ENCODE measurements at regions not wholly inside any gene's neighbourhood (a gene's known extent, or its start where the extent isn't known, plus 50 kb on each side); places are given as distances from the start of the nearest gene placed in this dataset.
"Not testable (repeated sequence)": the region's sequence is repeated elsewhere in the genome, so short reads cannot be mapped to it uniquely, and the experiment has no call there.

DNA sequence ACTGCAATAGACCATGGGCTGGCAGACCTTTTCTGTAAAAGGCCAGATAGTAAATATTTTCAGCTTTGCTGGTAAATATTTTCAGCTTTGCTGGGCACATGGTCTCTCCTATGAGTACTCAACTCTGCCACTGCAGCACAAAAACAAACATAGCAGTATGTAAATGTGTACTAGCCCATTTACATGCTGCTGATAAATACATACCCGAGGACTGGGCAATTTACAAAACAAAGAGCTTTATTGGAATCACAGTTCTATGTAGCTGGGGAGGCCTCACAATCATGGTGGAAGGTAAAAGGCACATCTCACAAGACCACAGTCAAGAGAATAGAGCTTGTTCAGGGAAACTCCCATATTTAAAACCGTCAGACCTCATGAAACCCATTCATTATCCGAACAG lies 793.0 kb downstream of the EDEM1 start:
- H3K27ac Mint-ChIP-seq, result no peak overlapping the region
- no peaks in the 10 kb centered on the region for H3K4me1 Mint-ChIP-seq
- H3K36me3 Mint-ChIP-seq, result no peaks in the 10 kb centered on the region
- peaks cover 2% of the 10 kb centered on the region for H3K27me3 Mint-ChIP-seq
- no peak overlapping the region for H3K4me3 Mint-ChIP-seq
- H3K9me3 Mint-ChIP-seq, result peaks cover 6% of the 10 kb centered on the region

- peaks cover 7% of the 10 kb centered on the region for H3K9me3 Mint-ChIP-seq
- no peaks in the 10 kb centered on the region for H3K4me1 Mint-ChIP-seq
- no peak overlapping the region for H3K4me3 Mint-ChIP-seq
- no peak overlapping the region for H3K27ac Mint-ChIP-seq
- H3K27me3 Mint-ChIP-seq, result no peaks in the 10 kb centered on the region
- no peaks in the 10 kb centered on the region for H3K36me3 Mint-ChIP-seq
These were observed 807.1 kb downstream of the EDEM1 start for GRCh38 chr3:5994651-5995050.

DNA sequence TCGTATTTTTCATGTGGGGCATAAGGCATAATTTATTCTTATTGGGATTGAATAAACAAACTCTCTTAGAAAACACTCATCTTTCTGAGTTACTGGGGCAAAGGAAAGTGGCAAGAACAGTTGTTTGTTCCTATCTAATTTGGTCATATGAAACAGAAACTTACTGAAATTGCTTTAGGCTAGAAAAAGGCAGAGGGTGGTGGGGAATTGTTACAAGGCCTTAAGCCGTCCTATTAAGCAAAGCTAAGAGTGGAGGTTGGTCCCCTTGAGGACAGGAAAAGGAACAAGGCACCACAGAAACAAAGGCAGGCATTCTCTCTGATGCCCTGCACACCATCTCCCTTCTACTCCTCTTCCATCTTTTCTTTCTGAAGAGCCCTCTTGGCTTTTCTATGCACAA lies 830.9 kb downstream of the EDEM1 start:
- no peak overlapping the region for H3K27ac Mint-ChIP-seq

DNA sequence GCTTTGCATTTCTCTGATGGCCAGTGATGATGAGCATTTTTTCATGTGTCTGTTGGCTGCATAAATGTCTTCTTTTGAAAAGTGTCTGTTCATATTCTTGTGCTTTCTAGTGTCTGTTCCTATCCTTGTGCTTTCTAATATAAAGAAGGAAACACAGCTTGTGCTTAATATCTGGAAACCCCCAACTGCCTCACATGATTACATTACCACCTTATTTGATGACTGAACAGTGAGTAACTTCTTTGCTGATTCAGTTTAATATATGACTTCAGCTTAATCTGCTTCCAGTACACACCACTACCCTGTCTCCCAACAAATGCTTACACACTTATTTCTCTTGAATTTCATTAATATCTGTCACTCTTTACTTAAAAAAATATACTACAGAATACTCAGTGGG lies 835.1 kb downstream of the EDEM1 start:
- no peak overlapping the region for H3K4me3 Mint-ChIP-seq
- peaks cover 4% of the 10 kb centered on the region for H3K9me3 Mint-ChIP-seq
- no peaks in the 10 kb centered on the region for H3K4me1 Mint-ChIP-seq
- no peaks in the 10 kb centered on the region for H3K36me3 Mint-ChIP-seq
- no peak overlapping the region for H3K27ac Mint-ChIP-seq
- no peaks in the 10 kb centered on the region for H3K27me3 Mint-ChIP-seq

More for the DNA sequence above, 830.9 kb downstream of the EDEM1 start:
- Mint-ChIP-seq H3K4me3 (no peak overlapping the region), H3K36me3 (no peaks in the 10 kb centered on the region), H3K27me3 (no peaks in the 10 kb centered on the region), H3K4me1 (no peaks in the 10 kb centered on the region), H3K9me3 (peaks cover 9% of the 10 kb centered on the region)

GRCh38 chr3:6025032-6025431 lies 835.9 kb upstream of the GRM7 start:
- Mint-ChIP-seq H3K27me3 (no peaks in the 10 kb centered on the region), H3K27ac (no peak overlapping the region), H3K9me3 (peaks cover 6% of the 10 kb centered on the region), H3K4me3 (no peak overlapping the region), H3K36me3 (no peaks in the 10 kb centered on the region), H3K4me1 (no peaks in the 10 kb centered on the region)

DNA sequence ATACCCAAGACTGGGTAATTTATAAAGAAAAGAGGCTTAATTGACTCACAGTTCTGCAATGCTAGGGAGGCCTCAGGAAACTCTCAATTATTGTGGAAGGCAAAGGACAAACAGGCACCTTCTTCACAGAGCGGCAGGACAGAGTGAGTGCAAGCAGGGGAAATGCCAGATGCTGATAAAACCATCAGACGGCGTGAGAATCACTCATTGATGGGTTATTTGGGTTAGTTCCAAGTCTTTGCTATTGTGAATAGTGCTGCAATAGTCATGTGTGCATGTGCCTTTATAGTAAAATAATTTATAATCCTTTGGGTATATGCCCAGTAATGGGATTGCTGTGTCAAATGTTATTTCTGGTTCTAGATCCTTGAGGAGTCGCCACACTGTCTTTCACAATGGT lies 830.3 kb upstream of the GRM7 start:
- peaks cover 14% of the 10 kb centered on the region for H3K9me3 Mint-ChIP-seq
- not testable (repeated sequence) for H3K4me3 Mint-ChIP-seq, H3K27me3 Mint-ChIP-seq, H3K36me3 Mint-ChIP-seq, H3K4me1 Mint-ChIP-seq, H3K27ac Mint-ChIP-seq

DNA sequence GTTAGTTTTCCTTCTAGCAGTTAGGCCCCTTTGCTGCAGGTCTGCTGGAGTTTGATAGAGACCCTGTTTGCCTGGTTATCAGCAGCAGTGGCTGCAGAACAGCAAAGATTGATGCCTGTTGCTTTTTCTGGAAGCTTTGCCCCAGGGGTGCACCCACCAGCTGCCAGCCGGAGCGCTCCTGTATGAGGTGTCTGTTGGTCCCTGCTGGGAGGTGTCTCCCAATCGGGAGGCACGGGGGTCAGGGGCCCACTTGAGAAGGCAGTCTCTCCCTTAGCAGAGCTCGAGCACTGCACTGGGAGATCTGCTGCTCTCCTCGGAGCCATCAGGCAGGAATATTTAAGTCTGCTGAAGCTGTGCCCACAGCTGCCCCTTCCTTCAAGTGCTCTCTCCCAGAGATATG lies 825.3 kb upstream of the GRM7 start:
- H3K4me3 Mint-ChIP-seq, result no peak overlapping the region
- peaks cover 1% of the 10 kb centered on the region for H3K27me3 Mint-ChIP-seq
- H3K4me1 Mint-ChIP-seq, result no peaks in the 10 kb centered on the region
- peaks cover 8% of the 10 kb centered on the region for H3K9me3 Mint-ChIP-seq
- no peaks in the 10 kb centered on the region for H3K36me3 Mint-ChIP-seq
- H3K27ac Mint-ChIP-seq, result no peak overlapping the region

- Mint-ChIP-seq H3K4me1 (no peaks in the 10 kb centered on the region), H3K36me3 (no peaks in the 10 kb centered on the region), H3K9me3 (no peaks in the 10 kb centered on the region), H3K4me3 (no peak overlapping the region), H3K27me3 (peaks cover 1% of the 10 kb centered on the region), H3K27ac (no peak overlapping the region)
These were observed 820.9 kb upstream of the GRM7 start for GRCh38 chr3:6039971-6040370.

DNA sequence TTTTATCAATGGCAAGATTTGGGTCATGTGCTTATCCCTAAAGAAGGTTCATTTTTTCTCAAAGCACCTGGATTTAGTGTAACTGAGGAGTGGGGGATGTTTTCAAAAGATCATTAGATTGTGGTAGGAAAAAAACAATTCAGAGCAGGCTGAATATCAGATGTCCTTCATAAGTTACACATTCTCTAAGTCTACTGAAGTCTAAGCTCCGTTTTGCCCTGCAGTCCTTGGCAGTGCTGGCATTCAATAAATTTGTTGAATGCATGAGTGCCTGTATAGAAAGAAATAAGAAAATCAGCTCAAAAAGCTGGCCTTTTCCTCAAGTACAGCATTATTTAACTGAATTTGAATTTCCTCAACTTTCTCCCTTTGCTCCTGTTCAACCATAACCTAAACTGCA lies 819.0 kb upstream of the GRM7 start:
- peaks cover 2% of the 10 kb centered on the region for H3K36me3 Mint-ChIP-seq
- H3K9me3 Mint-ChIP-seq, result peaks cover 3% of the 10 kb centered on the region
- H3K4me3 Mint-ChIP-seq, result no peak overlapping the region
- no peak overlapping the region for H3K27ac Mint-ChIP-seq
- no peaks in the 10 kb centered on the region for H3K4me1 Mint-ChIP-seq
- peaks cover 1% of the 10 kb centered on the region for H3K27me3 Mint-ChIP-seq

GRCh38 chr3:6047016-6047415 lies 813.9 kb upstream of the GRM7 start:
- no peaks in the 10 kb centered on the region for H3K4me1 Mint-ChIP-seq
- peaks cover 9% of the 10 kb centered on the region for H3K9me3 Mint-ChIP-seq
- peaks cover 3% of the 10 kb centered on the region for H3K36me3 Mint-ChIP-seq
- H3K4me3 Mint-ChIP-seq, result no peak overlapping the region
- no peaks in the 10 kb centered on the region for H3K27me3 Mint-ChIP-seq
- no peak overlapping the region for H3K27ac Mint-ChIP-seq

- no peaks in the 10 kb centered on the region for H3K4me1 Mint-ChIP-seq
- no peak overlapping the region for H3K27ac Mint-ChIP-seq
- no peak overlapping the region for H3K4me3 Mint-ChIP-seq
- no peaks in the 10 kb centered on the region for H3K36me3 Mint-ChIP-seq
- no peaks in the 10 kb centered on the region for H3K27me3 Mint-ChIP-seq
- H3K9me3 Mint-ChIP-seq, result no peaks in the 10 kb centered on the region
These were observed 800.7 kb upstream of the GRM7 start for GRCh38 chr3:6060251-6060650.

GRCh38 chr3:6062261-6063187 lies 798.4 kb upstream of the GRM7 start:
- Mint-ChIP-seq H3K27ac (no peak overlapping the region), H3K9me3 (no peaks in the 10 kb centered on the region), H3K4me3 (no peak overlapping the region), H3K27me3 (no peaks in the 10 kb centered on the region), H3K4me1 (no peaks in the 10 kb centered on the region), H3K36me3 (no peaks in the 10 kb centered on the region)

GRCh38 chr3:6066397-6066796 lies 794.5 kb upstream of the GRM7 start:
- no peak overlapping the region for H3K4me3 Mint-ChIP-seq
- no peaks in the 10 kb centered on the region for H3K9me3 Mint-ChIP-seq
- H3K4me1 Mint-ChIP-seq, result no peaks in the 10 kb centered on the region
- H3K27me3 Mint-ChIP-seq, result no peaks in the 10 kb centered on the region
- H3K27ac Mint-ChIP-seq, result no peak overlapping the region
- no peaks in the 10 kb centered on the region for H3K36me3 Mint-ChIP-seq

DNA sequence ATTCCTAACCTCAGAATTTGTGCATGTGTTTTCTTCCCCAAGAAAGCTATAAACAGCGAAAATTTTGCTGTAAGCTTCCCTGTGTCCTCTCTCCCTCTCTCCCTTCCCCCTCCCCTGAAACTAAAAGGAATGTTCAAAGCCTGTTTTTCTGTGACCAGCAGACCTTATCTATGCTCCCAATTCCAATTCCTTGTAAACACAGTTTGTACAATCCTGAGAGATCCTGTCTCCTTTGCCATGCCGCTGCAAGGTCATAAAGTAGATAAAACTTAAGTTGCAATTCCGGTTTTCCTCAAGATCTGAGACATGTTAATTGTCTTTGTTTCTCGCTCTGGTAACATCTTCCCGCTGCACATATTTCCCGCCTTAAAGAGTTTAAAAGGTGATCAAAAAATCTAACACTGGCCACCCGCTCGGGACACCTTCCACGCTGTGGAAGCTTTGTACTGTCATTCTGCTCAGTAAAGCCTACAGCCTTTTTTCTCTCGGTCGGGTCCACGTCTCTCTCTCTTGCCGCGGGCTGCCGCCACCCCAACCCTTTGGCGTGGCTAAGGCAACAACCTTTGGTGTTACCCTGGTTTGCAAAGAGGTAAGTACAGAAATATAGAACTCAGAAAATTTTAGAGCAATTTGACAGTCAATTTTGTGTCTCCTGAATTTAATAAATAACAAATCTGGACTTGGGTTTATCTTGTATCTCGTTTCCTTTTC lies 793.9 kb upstream of the GRM7 start:
- H3K36me3 Mint-ChIP-seq, H3K4me3 Mint-ChIP-seq, H3K4me1 Mint-ChIP-seq, H3K27me3 Mint-ChIP-seq, H3K27ac Mint-ChIP-seq, H3K9me3 Mint-ChIP-seq: not testable (repeated sequence)

- Mint-ChIP-seq H3K27ac (no peak overlapping the region), H3K9me3 (no peaks in the 10 kb centered on the region), H3K4me1 (no peaks in the 10 kb centered on the region), H3K4me3 (no peak overlapping the region), H3K36me3 (no peaks in the 10 kb centered on the region), H3K27me3 (no peaks in the 10 kb centered on the region)
These were observed 786.0 kb upstream of the GRM7 start for GRCh38 chr3:6074952-6075351.

- peaks cover 7% of the 10 kb centered on the region for H3K9me3 Mint-ChIP-seq
- no peaks in the 10 kb centered on the region for H3K36me3 Mint-ChIP-seq
- no peak overlapping the region for H3K4me3 Mint-ChIP-seq
- no peaks in the 10 kb centered on the region for H3K4me1 Mint-ChIP-seq
- H3K27me3 Mint-ChIP-seq, result no peaks in the 10 kb centered on the region
- no peak overlapping the region for H3K27ac Mint-ChIP-seq
These were observed 782.5 kb upstream of the GRM7 start for GRCh38 chr3:6078436-6078835.
